ENCODE measurements at regions not wholly inside any gene's neighbourhood (a gene's known extent, or its start where the extent isn't known, plus 50 kb on each side); places are given as distances from the start of the nearest gene placed in this dataset.

DNA sequence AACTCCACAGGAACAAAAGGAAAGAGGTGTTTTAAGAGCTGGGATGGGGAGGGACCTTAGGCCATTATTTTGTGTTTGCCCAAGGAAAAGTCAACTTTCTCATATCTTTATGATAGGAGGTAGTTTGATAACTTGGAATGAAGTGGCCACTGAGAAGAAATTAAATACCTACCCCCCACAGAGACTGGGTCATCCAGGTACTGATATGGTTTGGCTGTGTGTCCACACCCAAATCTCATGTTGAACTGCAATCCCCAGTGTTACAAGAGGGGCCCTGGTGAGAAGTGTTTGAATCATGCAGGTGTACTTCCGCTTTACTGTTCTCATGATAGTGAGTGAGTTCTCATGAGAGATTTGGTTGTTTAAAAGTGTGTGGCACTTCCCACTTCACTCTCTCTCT, 477.9 kb upstream of the KIF2B start:
- Histone ChIP-seq H3K27ac (ENCODE audit: low read length) (no peak overlapping the region), H3K4me1 (ENCODE audit: control insufficient read depth, insufficient read depth, low read length) (no peaks in the 10 kb centered on the region), H3K4me3 (ENCODE audit: low read length) (no peak overlapping the region), H3K27me3 (ENCODE audit: control insufficient read depth, insufficient read depth) (no peaks in the 10 kb centered on the region), H3K9me3 (ENCODE audit: control insufficient read depth, low read length) (no peaks in the 10 kb centered on the region)
- intact Hi-C loops (cut with DNase I), result no loop called here
- ATAC-seq, result no peak
- no peak for DNase-seq
- WGBS, result 95% methylated on average over 1 of the region's 1 CpG

DNA sequence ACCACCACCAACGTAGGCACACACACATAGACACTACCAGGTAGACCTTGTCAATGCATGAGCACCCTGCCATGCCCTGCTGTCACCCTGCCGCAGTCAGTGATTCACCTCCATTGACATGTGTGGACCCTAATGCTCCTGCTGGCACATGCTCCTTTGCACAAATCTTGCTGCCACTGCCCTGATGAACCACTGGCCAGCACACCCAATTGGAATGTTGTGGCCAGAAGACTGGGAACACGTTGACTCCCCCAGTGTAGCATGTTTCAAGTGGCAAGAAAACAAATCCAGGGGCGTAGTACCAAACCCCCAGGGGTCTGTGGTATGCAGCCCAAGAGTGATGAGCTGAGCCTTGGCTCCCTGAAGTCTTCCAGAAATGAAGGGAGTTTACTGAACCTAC, 486.4 kb upstream of the KIF2B start:
- DNase-seq (peak in 1 of 3 donors; percentile 29), ATAC-seq (no peak)
- intact Hi-C loops (cut with DNase I), result no loop called here
- peaks cover 3% of the 10 kb centered on the region for H3K9me3 ChIP-seq (ENCODE audit: control insufficient read depth, low read length)
- H3K4me3 ChIP-seq (ENCODE audit: low read length), result no peak overlapping the region
- H3K27me3 ChIP-seq (ENCODE audit: control insufficient read depth, insufficient read depth), result no peaks in the 10 kb centered on the region
- WGBS, result 67% methylated on average over 4 of the region's 4 CpGs
- H3K27ac ChIP-seq (ENCODE audit: low read length), result no peak overlapping the region
- H3K4me1 ChIP-seq (ENCODE audit: control insufficient read depth, insufficient read depth, low read length), result no peaks in the 10 kb centered on the region

DNA sequence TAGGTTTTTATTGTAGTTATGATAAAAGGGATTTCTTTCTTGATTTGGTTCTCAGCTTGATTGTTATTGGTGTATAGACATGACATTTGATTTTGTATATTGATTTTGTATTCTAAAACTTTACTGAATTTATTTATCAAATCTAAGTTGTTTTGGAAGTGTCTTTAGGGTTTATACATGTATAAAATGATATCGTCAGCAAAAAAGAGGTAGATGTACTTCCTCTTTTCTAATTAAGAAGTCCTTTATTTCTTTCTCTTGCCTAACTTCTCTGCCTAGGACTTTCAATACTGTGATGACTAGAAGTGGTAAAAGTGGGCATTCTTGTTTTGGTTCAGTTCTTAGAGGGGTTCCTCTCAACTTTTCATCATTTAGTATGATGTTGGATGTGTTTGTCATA, 487.3 kb upstream of the KIF2B start:
- ATAC-seq, result no peak

DNA sequence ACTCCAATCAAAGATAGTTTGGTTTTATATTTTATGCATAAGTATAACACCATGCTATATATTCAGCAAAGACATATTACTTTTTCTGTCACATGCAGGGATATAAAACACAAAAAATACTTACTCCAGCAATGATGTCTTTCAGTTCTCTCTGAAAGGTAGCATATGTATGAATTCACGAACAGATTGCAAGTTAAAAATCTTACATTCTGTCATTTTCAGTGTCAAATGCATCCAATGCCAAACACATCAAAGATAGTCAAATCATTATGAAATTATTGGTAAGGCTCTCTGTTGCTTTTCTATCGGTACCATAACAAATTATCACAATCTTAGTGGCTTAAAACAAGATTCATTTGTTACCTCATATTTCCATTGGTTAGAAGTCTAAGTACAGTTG, 492.0 kb upstream of the KIF2B start:
- no peaks in the 10 kb centered on the region for H3K4me1 ChIP-seq (ENCODE audit: control insufficient read depth, insufficient read depth, low read length)
- DNase-seq, result no peak
- H3K4me3 ChIP-seq (ENCODE audit: low read length), result no peak overlapping the region
- H3K27ac ChIP-seq (ENCODE audit: low read length), result no peak overlapping the region
- H3K27me3 ChIP-seq (ENCODE audit: control insufficient read depth, insufficient read depth), result no peaks in the 10 kb centered on the region
- ATAC-seq, result no peak
- 81% methylated on average over 2 of the region's 2 CpGs for WGBS
- no peaks in the 10 kb centered on the region for H3K9me3 ChIP-seq (ENCODE audit: control insufficient read depth, low read length)
- intact Hi-C loops (cut with DNase I), result no loop called here

More for the DNA sequence above, 487.3 kb upstream of the KIF2B start:
- WGBS, result 91% methylated on average over 1 of the region's 1 CpG
- no peaks in the 10 kb centered on the region for H3K27me3 ChIP-seq (ENCODE audit: control insufficient read depth, insufficient read depth)
- intact Hi-C loops (cut with DNase I), result no loop called here
- no peak overlapping the region for H3K27ac ChIP-seq (ENCODE audit: low read length)
- DNase-seq, result no peak
- no peaks in the 10 kb centered on the region for H3K4me1 ChIP-seq (ENCODE audit: control insufficient read depth, insufficient read depth, low read length)
- H3K4me3 ChIP-seq (ENCODE audit: low read length), result no peak overlapping the region
- H3K9me3 ChIP-seq (ENCODE audit: control insufficient read depth, low read length), result peaks cover 3% of the 10 kb centered on the region

DNA sequence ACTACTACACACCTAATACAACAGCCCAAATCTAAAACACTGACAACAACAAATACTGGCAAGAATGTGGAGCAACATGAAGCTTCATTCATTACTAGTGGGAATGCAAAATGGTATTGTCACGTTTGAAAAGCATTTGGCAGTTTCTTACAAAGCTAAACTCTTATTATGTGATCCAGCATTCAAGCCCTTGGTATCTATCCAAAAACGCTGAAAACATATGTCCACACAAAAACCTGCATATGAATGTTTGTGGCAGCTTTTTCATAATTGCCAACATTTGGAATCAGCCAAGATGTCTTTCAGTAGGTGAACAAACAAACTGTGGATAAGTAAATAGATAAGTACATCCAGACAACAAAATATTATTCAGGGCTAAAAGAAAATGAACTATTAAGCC, 501.1 kb upstream of the KIF2B start:
- WGBS, result 50% methylated on average over 2 of the region's 2 CpGs
- intact Hi-C loops (cut with DNase I), result no loop called here
- DNase-seq, result no peak

DNA sequence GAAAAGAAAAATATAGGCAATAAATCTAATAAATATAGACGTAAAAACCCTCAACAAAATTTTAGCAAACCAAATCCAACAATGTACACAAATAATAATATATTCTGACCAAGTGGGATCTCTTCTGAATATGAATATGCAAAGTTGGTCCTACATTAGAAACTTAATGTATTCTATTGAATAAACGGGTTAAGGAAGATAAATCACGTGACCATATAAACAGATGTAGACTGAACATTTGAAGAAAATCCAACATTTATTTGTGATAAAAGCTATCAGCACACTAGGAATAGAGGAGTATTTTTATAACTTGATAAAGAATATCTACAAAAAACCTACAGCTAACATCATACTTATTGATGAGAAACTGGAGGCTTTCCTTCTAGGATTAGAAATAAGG, 502.8 kb upstream of the KIF2B start:
- Histone ChIP-seq H3K27ac (ENCODE audit: low read length) (no peak overlapping the region), H3K9me3 (ENCODE audit: control insufficient read depth, low read length) (no peaks in the 10 kb centered on the region), H3K4me3 (ENCODE audit: low read length) (no peak overlapping the region), H3K4me1 (ENCODE audit: control insufficient read depth, insufficient read depth, low read length) (no peaks in the 10 kb centered on the region), H3K27me3 (ENCODE audit: control insufficient read depth, insufficient read depth) (no peaks in the 10 kb centered on the region)
- DNase-seq (no peak), ATAC-seq (no peak)
- 86% methylated on average over 3 of the region's 3 CpGs for WGBS
- intact Hi-C loops (cut with DNase I), result no loop called here

More for the DNA sequence above, 501.1 kb upstream of the KIF2B start:
- Histone ChIP-seq H3K4me1 (ENCODE audit: control insufficient read depth, insufficient read depth, low read length) (no peaks in the 10 kb centered on the region), H3K9me3 (ENCODE audit: control insufficient read depth, low read length) (no peaks in the 10 kb centered on the region), H3K27ac (ENCODE audit: low read length) (no peak overlapping the region), H3K4me3 (ENCODE audit: low read length) (no peak overlapping the region), H3K27me3 (ENCODE audit: control insufficient read depth, insufficient read depth) (no peaks in the 10 kb centered on the region)
- ATAC-seq, result no peak

DNA sequence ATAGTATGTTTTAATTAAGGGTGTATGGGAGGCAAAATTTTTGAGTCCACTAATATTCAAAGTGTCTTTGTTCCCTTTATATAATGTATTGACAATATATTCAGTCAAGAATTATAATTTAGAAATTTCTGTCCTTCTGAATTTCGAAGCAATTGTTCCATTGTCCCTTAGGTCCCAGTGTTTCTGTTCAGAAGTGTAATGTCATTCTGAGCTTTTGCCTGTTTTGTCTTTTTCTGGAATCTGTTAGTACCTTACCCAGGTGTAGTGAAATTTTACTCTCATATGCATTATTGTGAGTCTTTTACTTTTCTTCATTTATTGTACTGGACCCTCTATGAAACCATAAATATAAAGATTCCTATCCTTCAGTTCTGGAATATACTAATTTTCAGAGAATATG, 505.7 kb upstream of the KIF2B start:
- ATAC-seq, result no peak
- intact Hi-C loops (cut with DNase I), result no loop called here
- Histone ChIP-seq H3K27me3 (ENCODE audit: control insufficient read depth, insufficient read depth) (no peaks in the 10 kb centered on the region), H3K4me1 (ENCODE audit: control insufficient read depth, insufficient read depth, low read length) (no peaks in the 10 kb centered on the region), H3K4me3 (ENCODE audit: low read length) (no peak overlapping the region), H3K27ac (ENCODE audit: low read length) (no peak overlapping the region), H3K9me3 (ENCODE audit: control insufficient read depth, low read length) (no peaks in the 10 kb centered on the region)
- no peak for DNase-seq
- WGBS, result 78% methylated on average over 1 of the region's 1 CpG

DNA sequence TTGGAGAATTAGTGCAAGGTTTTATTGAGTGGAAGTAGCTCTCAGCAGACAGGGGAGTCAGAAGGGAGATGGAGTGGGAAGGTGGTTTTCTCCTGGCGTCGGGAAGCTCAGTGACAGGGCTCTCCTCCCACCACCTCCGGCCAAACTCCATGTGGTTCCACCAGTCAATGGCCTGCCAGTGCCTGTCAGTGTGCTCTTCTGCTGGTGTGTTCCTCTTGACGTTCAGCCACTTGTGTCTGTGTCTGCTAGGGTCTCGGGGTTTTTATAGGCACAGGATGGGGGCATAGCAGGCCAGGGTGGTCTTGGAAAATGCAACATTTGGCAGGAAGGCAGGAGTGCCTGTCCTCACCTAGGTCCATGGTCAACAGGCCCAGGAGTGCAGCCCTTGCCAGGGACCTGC, 506.7 kb upstream of the KIF2B start:
- WGBS, result 88% methylated on average over 5 of the region's 5 CpGs
- no peak for DNase-seq
- no peaks in the 10 kb centered on the region for H3K4me1 ChIP-seq (ENCODE audit: control insufficient read depth, insufficient read depth, low read length)

DNA sequence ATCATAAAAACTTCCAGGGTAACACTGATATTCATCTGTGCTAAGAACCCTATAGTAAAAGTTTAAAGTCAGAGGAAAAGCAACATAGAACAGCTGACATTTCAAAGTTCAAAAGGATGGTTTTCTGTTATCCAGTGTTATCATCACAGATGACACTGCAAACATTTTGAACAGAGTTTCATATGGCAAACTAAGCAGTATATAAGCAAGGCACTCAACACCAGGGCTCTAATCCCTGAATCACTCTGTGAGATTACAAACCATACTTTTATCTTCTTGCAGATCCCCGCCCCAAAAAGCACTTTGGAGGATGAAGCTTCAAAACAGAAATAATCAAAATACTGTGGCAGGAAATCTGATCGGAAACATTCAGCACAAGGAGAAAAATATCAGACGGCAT, 508.2 kb upstream of the KIF2B start:
- Histone ChIP-seq H3K27ac (ENCODE audit: low read length) (no peak overlapping the region), H3K4me1 (ENCODE audit: control insufficient read depth, insufficient read depth, low read length) (no peaks in the 10 kb centered on the region), H3K27me3 (ENCODE audit: control insufficient read depth, insufficient read depth) (no peaks in the 10 kb centered on the region), H3K9me3 (ENCODE audit: control insufficient read depth, low read length) (no peaks in the 10 kb centered on the region), H3K4me3 (ENCODE audit: low read length) (no peak overlapping the region)
- intact Hi-C loops (cut with DNase I), result no loop called here
- DNase-seq (no peak), ATAC-seq (no peak)
- WGBS, result 57% methylated on average over 3 of the region's 3 CpGs

More for the DNA sequence above, 506.7 kb upstream of the KIF2B start:
- Histone ChIP-seq H3K9me3 (ENCODE audit: control insufficient read depth, low read length) (no peaks in the 10 kb centered on the region), H3K4me3 (ENCODE audit: low read length) (no peak overlapping the region), H3K27ac (ENCODE audit: low read length) (no peak overlapping the region), H3K27me3 (ENCODE audit: control insufficient read depth, insufficient read depth) (no peaks in the 10 kb centered on the region)
- intact Hi-C loops (cut with DNase I), result no loop called here
- no peak for ATAC-seq

DNA sequence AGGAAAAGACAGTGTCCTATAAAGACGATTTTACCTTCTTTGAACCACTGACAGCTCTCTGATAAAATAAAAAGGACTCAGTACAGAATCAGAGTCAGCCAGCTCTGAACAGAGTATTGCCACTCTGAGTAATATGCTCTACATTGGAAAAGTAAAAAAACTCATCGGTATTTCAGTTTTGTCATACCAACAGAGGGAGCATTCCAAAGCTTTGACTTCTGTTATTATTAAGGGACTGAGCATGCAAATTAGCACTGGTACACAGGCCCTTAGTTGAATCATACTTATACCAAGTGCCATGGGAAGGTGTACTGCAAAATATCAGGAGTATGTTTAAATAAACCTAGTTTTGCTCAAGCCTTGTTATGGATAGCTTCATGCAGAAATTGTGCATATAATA, 509.0 kb upstream of the KIF2B start:
- 51% methylated on average over 2 of the region's 2 CpGs for WGBS
- no peak overlapping the region for H3K27ac ChIP-seq (ENCODE audit: low read length)
- ATAC-seq (no peak), DNase-seq (no peak)
- intact Hi-C loops (cut with DNase I), result no loop called here
- H3K4me3 ChIP-seq (ENCODE audit: low read length), result no peak overlapping the region
- H3K9me3 ChIP-seq (ENCODE audit: control insufficient read depth, low read length), result no peaks in the 10 kb centered on the region
- no peaks in the 10 kb centered on the region for H3K4me1 ChIP-seq (ENCODE audit: control insufficient read depth, insufficient read depth, low read length)
- no peaks in the 10 kb centered on the region for H3K27me3 ChIP-seq (ENCODE audit: control insufficient read depth, insufficient read depth)

DNA sequence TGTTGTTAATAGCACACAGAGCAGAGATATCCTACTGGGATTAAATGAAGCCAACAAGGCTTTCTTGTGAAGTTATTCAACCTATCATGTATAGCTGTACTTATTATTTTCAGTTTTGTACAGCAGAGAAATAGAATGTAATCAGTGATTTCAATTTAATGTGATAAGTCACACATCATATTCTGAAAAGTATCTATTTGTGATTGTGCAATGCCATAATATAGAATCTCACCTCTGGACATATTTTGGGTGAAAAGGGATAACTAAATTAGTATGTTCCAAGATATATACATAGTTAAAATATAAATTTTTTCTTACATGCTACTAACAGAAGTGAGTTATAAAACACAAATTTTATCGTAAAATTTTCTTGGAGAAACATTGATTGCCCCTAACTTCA, 544.3 kb upstream of the KIF2B start:
- DNase-seq (no peak), ATAC-seq (no peak)
- Histone ChIP-seq H3K27me3 (ENCODE audit: control insufficient read depth, insufficient read depth) (no peaks in the 10 kb centered on the region), H3K27ac (ENCODE audit: low read length) (no peak overlapping the region), H3K4me1 (ENCODE audit: control insufficient read depth, insufficient read depth, low read length) (no peaks in the 10 kb centered on the region), H3K4me3 (ENCODE audit: low read length) (no peak overlapping the region), H3K9me3 (ENCODE audit: control insufficient read depth, low read length) (no peaks in the 10 kb centered on the region)
- intact Hi-C loops (cut with DNase I), result no loop called here
- WGBS, result 81% methylated on average over 1 of the region's 1 CpG

DNA sequence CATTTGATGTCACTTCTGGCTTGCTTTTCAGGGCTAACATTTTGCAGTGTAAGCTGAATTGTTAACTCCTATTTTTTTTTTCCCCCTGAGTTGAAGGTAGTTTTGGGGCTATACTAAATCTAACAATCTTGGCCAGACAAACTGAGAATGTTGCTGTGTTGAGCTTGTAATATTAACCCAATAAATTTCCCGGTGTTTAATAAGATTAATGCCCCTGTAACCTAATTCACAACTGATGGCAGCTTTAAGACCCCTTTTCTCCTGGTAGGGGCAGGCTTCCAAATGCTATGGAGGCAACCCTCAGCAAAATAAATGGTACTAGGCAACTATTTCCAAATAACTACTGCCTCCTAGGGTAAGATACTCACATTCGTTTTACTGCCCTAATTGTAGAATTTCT, 549.6 kb upstream of the KIF2B start:
- Histone ChIP-seq H3K27me3 (ENCODE audit: control insufficient read depth, insufficient read depth) (no peaks in the 10 kb centered on the region), H3K9me3 (ENCODE audit: control insufficient read depth, low read length) (no peaks in the 10 kb centered on the region), H3K27ac (ENCODE audit: low read length) (no peak overlapping the region), H3K4me3 (ENCODE audit: low read length) (no peak overlapping the region), H3K4me1 (ENCODE audit: control insufficient read depth, insufficient read depth, low read length) (no peaks in the 10 kb centered on the region)
- no peak for ATAC-seq
- intact Hi-C loops (cut with DNase I), result no loop called here
- 75% methylated on average over 2 of the region's 2 CpGs for WGBS
- DNase-seq, result no peak
